ENCODE measurements at regions not wholly inside any gene's neighbourhood (a gene's known extent, or its start where the extent isn't known, plus 50 kb on each side); places are given as distances from the start of the nearest gene placed in this dataset.

DNA sequence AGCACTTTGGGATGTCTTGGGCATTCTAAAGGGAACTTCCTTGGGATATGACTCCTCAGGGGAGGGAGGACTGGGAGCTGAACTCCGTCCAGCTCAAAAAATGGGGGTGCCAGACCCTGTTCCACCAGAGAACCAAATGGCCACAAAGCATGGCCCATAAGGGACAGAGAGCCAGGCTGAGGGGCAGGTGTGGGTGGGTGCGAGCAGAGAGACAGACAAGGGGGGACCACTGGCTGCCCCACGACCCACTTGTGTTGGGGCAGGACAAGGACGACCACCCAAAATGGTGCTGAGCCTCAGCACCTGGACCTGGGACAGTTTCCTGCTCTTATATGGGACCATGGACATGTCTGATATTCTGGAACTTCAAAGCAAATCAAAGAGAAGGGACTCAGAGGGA lies 148.2 kb upstream of the MLN start:
- TF ChIP-seq CTCF (IDR thresholded peaks at IDR 0.05; ENCODE audit: insufficient read depth, low read depth, low read length, missing control alignments), result no peak
- H3K4me3 ChIP-seq (ENCODE audit: low read depth, low read length), result no peak overlapping the region
- no peak for DNase-seq (ENCODE audit: low read depth)

DNA sequence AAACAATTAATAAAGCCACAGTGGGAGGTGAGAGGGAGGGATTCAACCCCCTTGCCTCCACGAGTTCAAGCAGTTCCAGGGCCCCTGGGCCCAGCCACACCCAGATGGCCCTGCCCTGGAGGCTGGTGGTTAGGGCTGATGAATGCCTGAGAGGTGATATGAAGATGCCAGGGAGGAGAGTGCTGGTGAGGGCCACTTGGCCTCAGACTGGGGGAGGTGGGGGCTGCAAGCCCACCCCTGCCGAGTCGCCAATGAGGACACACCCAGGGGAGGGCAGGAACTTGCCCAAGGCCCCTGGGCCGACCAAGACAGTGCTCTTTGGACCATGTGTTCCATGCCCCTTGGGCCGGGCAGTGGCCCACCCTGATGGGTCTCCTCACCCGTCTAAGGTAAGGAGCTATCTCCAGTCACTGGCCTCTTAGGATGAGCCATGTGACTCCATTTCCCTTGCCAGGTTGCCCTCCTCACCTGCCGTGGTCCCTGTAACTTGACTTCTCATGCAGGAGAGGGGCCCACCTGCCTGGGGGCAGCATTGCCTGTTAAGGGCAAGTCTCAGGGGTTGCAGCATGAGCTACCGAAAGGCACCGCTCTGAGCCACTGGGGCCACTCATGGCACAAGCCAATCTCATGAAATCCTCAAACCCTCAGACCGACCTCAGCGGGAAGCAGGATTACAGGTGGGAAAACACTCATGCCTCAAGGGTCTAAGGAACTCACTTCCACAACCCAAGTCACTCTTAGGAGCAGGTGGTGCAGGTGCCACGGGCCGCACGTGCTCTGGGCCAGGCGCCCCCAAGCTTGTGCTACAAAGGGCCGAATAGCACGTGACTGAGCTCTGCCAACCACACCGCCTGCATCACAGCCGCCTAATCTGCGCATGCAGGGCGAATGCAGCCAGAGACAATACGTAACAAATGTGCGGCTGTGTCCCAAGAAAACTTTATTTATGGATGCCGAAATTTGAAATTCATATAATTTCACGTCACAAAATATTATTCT lies 147.4 kb upstream of the MLN start:
- DNase-seq (ENCODE audit: low read depth), result no peak
- TF ChIP-seq CTCF (IDR thresholded peaks at IDR 0.05; ENCODE audit: insufficient read depth, low read depth, low read length, missing control alignments), result no peak
- no peak overlapping the region for H3K4me3 ChIP-seq (ENCODE audit: low read depth, low read length)

DNA sequence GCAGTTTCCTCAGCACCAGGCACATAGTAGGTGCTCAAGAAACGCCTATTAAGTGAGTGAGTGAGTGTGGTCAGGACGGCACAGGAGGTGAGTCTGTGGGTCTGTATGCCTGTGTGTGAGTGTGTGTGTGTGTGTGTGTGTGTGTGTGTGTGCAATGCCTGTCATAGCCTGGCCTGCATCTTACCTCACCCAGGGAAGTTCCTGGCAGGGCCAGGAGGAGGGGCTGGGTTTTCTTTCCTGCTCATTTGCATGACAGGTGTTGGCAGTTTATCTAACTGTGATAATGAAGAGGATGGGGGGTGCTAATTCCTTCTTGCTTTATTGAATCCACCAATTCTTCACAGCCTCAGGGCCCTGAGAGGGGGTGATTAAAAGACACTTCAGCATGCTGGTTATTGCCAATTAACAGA lies 146.7 kb upstream of the MLN start:
- no peak for TF ChIP-seq CTCF (IDR thresholded peaks at IDR 0.05; ENCODE audit: insufficient read depth, low read depth, low read length, missing control alignments)
- DNase-seq (ENCODE audit: low read depth), result no peak
- H3K4me3 ChIP-seq (ENCODE audit: low read depth, low read length), result no peak overlapping the region

GRCh38 chr6:33949877-33950435 lies 146.2 kb upstream of the MLN start:
- H3K4me3 ChIP-seq (ENCODE audit: low read depth, low read length), result no peak overlapping the region

DNA sequence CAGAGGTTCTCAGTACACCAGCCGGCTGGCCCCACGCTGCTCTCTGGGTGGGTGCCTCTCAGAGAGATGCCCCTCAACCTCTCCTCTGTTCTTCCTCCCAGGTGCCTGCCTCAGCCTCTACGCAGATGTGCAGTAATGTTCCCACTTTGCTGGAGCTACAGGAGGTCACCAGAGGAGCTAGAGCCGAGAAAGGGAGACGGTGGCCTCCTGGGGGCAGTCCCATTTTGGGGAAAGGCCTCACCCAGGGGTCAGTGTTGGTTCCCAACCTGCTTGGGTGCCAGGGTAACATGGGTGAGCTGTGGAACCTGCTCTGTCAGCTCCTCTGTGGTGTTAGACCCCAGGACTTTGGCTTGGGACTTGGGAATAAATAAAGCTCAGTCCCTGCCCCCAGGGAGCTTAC lies 145.3 kb upstream of the MLN start:
- TF ChIP-seq CTCF (IDR thresholded peaks at IDR 0.05; ENCODE audit: insufficient read depth, low read depth, low read length, missing control alignments), result no peak
- DNase-seq (ENCODE audit: low read depth), result no peak
- no peak overlapping the region for H3K4me3 ChIP-seq (ENCODE audit: low read depth, low read length)

More at GRCh38 chr6:33949877-33950435, 146.2 kb upstream of the MLN start:
- no peak for TF ChIP-seq CTCF (IDR thresholded peaks at IDR 0.05; ENCODE audit: insufficient read depth, low read depth, low read length, missing control alignments)
- no peak for DNase-seq (ENCODE audit: low read depth)

GRCh38 chr6:33947916-33948594 lies 144.3 kb upstream of the MLN start:
- TF ChIP-seq CTCF (IDR thresholded peaks at IDR 0.05; ENCODE audit: insufficient read depth, low read depth, low read length, missing control alignments), result no peak
- no peak overlapping the region for H3K4me3 ChIP-seq (ENCODE audit: low read depth, low read length)
- DNase-seq (ENCODE audit: low read depth), result no peak

Measured in GM12865 (cell line).